GM12878 (cell line): ENCODE measurements at regions not wholly inside any gene's neighbourhood (a gene's known extent, or its start where the extent isn't known, plus 50 kb on each side); places are given as distances from the start of the nearest gene placed in this dataset.

Experiments used
- CHD1 ChIP-seq: IDR thresholded peaks from 2 replicates; pipeline ENCODE4 v1.6.1; 2012; ENCODE audit warnings: low read depth, low read length, improper control_type of control experiment
- MXI1 ChIP-seq: fragments of 150-350 bp; IDR thresholded peaks from 2 replicates; pipeline ENCODE4 v1.6.1; 2011; ENCODE audit warnings: low read depth, mild to moderate bottlenecking, inconsistent platforms, low read length, improper control_type of control experiment
- NR2C2 ChIP-seq: IDR thresholded peaks from 2 replicates; pipeline ENCODE4 v1.6.1; 2011; ENCODE audit warnings: borderline replicate concordance, low read depth; ENCODE audit not compliant: control insufficient read depth, insufficient read length
- POLR2A ChIP-seq: IDR thresholded peaks from 2 replicates; pipeline ENCODE4 v1.6.1; 2011; ENCODE audit warnings: low read depth, mild to moderate bottlenecking, low read length
- POLR2AphosphoS5 ChIP-seq: IDR thresholded peaks from 2 replicates; pipeline ENCODE4 v1.6.1; 2011; ENCODE audit warnings: mild to moderate bottlenecking, low read length, inconsistent platforms
- SPI1 ChIP-seq: IDR thresholded peaks from 2 replicates; pipeline ENCODE4 v1.6.1; 2011; ENCODE audit warnings: low read depth, mild to moderate bottlenecking, low read length, moderate library complexity, borderline replicate concordance; ENCODE audit not compliant: insufficient read depth
- TCF12 ChIP-seq: IDR thresholded peaks from 2 replicates; pipeline ENCODE4 v1.6.1; 2011; ENCODE audit warnings: low read depth, mild to moderate bottlenecking, low read length
- TF ChIP-seq, protein P1 (sequence below), 3 experiments: IDR thresholded peaks in 2 of 3; conservative IDR thresholded peaks in 1 of 3; 2 replicates each; pipeline ENCODE4 v1.5.1; 2011; ENCODE audit warnings: low read depth in 3 of 3, low read length in 3 of 3, mild to moderate bottlenecking in 3 of 3, control low read depth in 2 of 3, moderate library complexity in 2 of 3, inconsistent platforms in 1 of 3, mixed read lengths in 1 of 3; ENCODE audit not compliant: control insufficient read depth in 2 of 3, insufficient read depth in 1 of 3; ENCODE audit errors: extremely low read depth in 1 of 3

DNA sequence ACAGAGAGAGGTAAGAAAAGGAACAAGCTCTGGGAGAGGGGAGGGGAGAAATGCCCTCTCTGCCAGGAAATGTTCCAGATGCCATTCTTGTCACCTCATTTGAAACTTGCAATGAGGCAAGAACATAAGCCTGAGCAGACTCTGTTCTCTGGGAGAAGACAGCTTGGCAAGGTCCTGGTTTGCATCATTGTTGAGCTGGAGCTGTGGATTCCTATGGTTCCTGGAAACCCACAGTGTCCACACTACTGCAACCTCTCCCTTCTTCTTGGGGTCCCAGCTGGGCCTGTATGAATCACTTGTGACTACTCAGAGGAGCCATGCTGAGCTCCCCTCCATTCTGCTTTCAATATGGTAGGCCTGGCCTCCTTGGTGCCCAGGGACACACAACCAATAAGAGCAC is 60.8 kb upstream of the HECTD2 start:
- TF ChIP-seq CHD1 (no peak), POLR2A (no peak), SPI1 (no peak), MXI1 (no peak), POLR2AphosphoS5 (no peak), TCF12 (no peak), NR2C2 (no peak)
- TF ChIP-seq, protein P1, sequence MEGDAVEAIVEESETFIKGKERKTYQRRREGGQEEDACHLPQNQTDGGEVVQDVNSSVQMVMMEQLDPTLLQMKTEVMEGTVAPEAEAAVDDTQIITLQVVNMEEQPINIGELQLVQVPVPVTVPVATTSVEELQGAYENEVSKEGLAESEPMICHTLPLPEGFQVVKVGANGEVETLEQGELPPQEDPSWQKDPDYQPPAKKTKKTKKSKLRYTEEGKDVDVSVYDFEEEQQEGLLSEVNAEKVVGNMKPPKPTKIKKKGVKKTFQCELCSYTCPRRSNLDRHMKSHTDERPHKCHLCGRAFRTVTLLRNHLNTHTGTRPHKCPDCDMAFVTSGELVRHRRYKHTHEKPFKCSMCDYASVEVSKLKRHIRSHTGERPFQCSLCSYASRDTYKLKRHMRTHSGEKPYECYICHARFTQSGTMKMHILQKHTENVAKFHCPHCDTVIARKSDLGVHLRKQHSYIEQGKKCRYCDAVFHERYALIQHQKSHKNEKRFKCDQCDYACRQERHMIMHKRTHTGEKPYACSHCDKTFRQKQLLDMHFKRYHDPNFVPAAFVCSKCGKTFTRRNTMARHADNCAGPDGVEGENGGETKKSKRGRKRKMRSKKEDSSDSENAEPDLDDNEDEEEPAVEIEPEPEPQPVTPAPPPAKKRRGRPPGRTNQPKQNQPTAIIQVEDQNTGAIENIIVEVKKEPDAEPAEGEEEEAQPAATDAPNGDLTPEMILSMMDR (IDR thresholded peaks at IDR 0.05 in 2 of 3, conservative IDR thresholded peaks at IDR 0.05 in 1 of 3; ENCODE audit: control insufficient read depth in 2 of 3, extremely low read depth in 1 of 3, insufficient read depth in 1 of 3, low read depth in 3 of 3, low read length in 3 of 3): no peak
